ENCODE measurements at regions not wholly inside any gene's neighbourhood (a gene's known extent, or its start where the extent isn't known, plus 50 kb on each side); places are given as distances from the start of the nearest gene placed in this dataset.

- no peak for DNase-seq
These were observed 350.1 kb downstream of the MYCN start for GRCh38 chr2:16290311-16291020.

GRCh38 chr2:16288371-16289112, 348.2 kb downstream of the MYCN start:
- DNase-seq, result no peak

GRCh38 chr2:16287831-16288230, 347.5 kb downstream of the MYCN start:
- DNase-seq, result no peak

GRCh38 chr2:16287281-16287680, 346.9 kb downstream of the MYCN start:
- no peak for DNase-seq

GRCh38 chr2:16285813-16286510, 345.6 kb downstream of the MYCN start:
- no peak for DNase-seq

- no peak for DNase-seq
These were observed 344.7 kb downstream of the MYCN start for GRCh38 chr2:16284941-16285625.

DNA sequence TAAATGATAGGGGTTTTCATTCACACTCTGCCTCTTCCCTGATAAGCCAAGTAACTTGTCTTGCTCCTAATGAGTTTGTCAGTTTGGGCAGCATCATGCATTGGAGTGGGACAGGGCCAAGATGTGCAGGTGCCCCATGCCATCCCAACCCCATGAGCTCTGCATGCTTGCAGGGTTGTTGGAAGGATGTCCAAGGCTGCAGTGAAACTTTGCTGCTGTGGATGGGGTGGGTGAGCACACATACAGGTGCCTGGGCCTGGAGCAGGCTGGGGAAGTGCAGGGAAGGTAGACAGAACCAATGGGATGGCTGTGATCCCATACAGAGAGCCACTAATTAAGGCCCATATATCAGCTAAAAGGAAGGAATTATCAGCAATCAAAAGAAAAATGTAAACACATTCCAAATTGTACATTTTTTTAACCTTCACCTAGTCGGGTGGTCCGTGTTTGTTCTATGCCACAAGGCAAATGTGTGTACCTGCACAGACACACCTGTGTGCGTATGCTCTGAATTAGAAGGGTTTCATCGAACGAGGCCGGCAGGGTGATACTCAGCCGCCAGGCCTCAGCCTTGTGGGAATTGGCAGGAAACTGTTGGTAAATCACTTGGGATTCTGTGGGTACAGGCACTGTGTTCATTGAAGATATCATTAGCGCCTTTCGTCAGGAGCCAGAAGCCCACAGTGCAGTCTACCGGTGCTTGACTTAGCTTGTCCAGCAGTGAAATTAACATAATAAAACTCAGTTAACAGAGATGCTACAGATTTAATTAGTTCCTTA, 342.9 kb downstream of the MYCN start:
- DNase-seq, result no peak

DNA sequence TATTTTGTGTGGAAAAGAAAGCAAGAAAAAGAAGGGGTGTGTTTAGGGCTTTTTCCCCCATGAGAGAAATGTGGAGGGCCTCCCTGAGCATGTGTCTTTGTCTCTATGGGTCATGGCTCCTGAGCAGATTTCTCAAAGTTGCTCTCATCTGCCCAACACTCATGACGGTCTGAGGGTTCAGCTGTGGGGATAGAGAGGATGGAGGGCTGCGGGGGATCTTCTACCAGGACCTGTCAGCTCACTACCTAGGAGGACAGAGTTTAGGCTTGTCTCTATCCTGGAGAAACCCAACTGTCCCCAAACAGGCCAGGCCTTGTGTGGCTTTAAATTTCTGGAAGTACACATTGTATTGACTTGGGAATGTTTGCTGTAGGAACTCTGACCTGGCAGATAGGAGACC, 342.2 kb downstream of the MYCN start:
- DNase-seq, result no peak

- DNase-seq, result no peak
These were observed 341.3 kb downstream of the MYCN start for GRCh38 chr2:16281451-16282335.

- DNase-seq, result no peak
These were observed 339.7 kb downstream of the MYCN start for GRCh38 chr2:16280081-16280480.

DNA sequence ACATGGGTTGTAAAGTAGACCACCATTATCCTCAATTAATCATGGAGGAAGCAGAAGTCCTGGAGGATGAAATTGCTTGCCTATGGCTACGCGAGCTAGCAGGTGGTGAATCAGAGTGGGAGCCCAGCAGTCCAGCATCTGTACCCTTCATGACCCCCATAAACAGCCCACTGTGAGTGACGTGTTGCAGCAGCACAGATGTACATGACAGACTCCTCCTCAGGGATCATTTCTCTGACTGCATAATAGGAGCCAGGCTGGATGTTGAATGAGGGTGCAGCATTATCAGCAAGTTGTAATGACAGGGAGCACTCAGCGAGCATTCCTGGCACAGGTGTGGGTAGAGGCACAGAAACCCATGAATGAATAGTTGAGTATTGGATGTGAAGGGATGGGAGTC, 339.3 kb downstream of the MYCN start:
- no peak for DNase-seq

DNA sequence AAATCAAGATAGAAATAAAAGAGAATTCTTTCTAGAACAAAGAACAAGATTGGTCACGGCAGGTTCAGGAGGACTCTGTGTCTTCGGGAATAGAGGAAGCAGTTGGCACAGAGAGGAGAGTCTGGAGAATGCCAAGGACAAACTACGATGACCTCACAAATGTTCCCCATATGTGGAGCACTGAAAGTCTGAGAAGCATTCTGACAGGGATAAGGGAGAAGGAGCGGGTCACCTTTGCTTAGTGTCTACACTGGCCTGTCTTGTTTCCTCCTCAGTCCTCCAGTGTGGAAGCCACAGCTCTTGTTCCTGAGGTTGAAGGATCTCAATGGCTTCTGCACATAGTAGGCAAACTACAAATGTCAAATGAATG, 338.8 kb downstream of the MYCN start:
- DNase-seq, result no peak

DNA sequence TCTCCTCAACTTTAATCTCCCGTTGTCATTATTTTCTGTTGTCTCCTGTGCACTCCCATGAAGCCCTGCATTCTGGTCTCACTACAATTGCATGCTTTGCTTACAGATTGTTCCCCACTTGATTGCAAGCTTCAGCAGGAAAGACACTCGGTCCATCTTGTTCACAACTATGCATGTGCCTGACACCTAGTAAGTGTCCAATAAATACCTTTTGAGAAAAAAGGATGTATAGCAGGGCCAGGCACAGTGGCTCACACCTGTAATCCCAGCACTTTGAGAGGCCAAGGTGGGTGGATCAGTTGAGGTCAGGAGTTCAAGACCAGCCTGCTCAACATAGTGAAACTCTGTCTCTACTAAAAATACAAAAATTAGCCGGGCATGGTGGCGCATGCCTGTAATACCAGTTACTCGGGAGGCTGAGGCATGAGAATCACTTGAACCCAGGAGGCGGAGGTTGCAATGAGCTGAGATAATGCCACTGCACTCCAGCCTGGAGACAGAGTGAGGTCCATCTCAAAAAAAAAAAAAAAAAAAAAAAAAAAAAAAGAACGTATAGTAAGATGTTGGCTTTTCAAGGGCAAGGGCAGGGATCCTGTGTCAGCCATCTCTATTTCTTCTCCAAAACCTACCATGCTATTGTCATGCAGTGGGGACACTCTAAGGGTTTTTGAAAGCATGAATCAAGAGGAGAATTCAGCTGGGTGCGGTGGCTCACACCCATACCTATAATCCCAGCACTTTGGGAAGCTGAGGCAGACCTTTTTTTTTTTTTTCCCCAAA, 338.3 kb downstream of the MYCN start:
- no peak for DNase-seq

DNA sequence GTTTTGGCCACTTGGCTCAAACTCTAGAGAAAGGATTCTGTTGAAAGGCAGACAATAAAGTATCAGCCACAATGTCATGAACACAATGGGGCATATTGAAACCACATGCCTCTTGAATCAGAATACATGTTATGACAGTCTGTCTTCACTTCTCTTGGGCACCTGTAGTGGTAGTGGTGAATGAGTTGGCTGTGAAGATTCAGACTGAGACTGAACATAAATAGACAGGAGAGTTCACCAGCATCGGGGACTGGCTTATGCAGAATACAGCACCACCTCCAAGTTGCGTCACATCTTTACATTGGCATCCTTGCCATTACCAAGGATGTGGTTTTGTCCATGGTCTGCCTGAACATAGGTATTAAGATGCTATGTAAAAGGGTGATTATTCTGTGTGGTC, 336.8 kb downstream of the MYCN start:
- DNase-seq, result no peak

- no peak for DNase-seq
These were observed 335.3 kb downstream of the MYCN start for GRCh38 chr2:16275661-16276060.

GRCh38 chr2:16275131-16275530, 334.8 kb downstream of the MYCN start:
- DNase-seq, result no peak

DNA sequence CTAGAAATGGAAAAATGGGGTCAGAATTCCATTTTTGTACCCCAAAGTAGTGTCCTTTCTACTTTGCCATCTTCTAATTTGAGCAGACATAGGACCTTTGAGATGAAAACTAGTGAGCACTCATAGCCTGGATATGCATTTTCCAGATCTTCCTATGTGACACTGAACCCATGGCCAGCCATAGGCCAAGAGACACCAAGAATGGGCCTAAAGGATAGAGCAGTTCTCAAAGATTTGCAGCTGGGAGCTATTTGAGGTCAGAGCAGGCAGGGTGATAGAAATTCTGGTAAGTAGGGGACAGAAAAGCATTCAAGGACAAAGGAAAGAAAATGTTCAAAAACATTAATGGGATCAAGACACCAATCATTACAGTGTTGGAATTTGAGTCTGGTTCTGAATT, 332.8 kb downstream of the MYCN start:
- DNase-seq, result no peak

DNA sequence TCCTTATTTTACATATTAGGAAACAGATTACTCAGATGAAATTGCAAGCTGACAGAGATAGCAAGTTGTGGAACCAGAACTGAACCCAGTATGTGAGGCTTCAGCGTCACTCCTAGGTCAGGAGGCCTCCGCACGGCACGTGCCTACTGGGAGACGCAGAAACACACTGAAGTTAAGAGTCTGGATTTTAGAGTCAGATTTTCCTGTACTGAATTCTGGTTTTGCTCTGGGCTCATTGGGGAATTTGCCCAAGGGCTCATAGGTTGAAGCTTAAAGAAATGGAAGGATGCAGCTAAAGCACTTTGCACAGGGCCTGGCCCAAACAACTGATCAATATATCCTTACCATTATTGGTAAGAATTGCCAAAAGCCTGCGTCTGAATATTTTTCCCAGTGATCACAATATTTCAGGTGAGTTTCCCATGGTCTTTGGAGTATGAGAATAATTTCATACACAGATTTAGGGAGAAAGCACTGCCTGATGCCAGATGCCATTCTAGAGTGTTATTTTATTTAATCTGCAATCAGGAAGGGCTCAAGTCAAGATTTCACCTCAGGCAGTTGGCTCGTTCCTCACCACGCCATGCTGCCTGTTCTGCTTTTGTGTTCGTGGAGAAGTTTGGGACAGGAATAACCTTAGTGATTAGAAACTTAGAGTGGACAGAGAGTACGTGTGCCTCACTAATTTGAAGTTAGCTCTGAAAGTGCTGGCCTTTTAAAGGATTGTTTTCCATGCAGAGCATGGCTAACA, 331.9 kb downstream of the MYCN start:
- DNase-seq, result no peak

DNA sequence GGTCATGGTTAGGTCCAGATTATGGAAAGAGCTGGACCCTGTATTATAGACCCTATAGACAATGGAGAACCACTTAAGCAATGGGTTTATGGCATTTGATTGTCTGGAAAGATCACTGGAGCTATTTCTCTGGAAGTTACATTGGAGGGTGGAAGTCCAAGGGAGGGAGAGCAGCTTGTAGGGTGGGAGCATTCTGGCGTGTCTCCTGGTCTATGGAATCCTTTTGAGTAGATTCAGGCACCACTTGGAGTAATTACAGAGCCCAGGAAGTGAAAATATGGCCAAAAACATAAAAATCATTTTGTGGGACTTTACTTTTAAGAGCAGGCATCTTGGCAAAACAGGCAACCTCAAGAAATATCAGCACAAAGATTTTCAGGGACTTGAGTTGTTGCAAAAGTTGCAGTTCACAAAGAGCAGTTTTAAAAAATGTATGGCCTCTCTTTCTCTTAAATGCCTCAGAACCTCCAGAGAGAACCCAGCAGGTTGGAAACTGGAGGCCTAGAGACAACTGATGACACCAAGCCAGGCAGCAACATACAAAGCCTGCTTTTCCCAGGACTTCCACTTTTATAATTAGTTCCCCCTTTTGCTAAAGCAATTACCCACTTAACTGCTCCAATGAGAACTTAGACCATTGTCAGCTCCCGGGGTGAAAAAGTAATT, 331.0 kb downstream of the MYCN start:
- DNase-seq, result no peak

Measured in CD4-positive, alpha-beta T cell treated with Interferon gamma for 1 hour (primary cell).